ENCODE measurements at regions not wholly inside any gene's neighbourhood (a gene's known extent, or its start where the extent isn't known, plus 50 kb on each side); places are given as distances from the start of the nearest gene placed in this dataset.

GRCh38 chr4:171348090-171348489 is 465.1 kb upstream of the GALNTL6 start:
- TF ChIP-seq CTCF (IDR thresholded peaks at IDR 0.05; ENCODE audit: borderline replicate concordance, extremely low read depth, insufficient read depth) = no peak
- intact Hi-C loops (cut with DNase I) = no loop called here

GRCh38 chr4:171342646-171343045 is 470.6 kb upstream of the GALNTL6 start:
- Histone ChIP-seq H3K9ac (ENCODE audit: low read length in 3 of 3) (no peak overlapping the region), H3K27ac (ENCODE audit: low read depth in 2 of 2, low read length in 2 of 2) (no peak overlapping the region), H3K4me3 (ENCODE audit: low read length in 3 of 3) (no peak overlapping the region), H3K9me3 (ENCODE audit: control insufficient read depth in 2 of 3, insufficient read depth in 1 of 3, low read length in 3 of 3) (no peaks in the 10 kb centered on the region), H3K4me1 (ENCODE audit: control insufficient read depth in 2 of 3, insufficient read depth in 2 of 3, low read depth in 1 of 3, low read length in 3 of 3) (no peaks in the 10 kb centered on the region), H3K36me3 (ENCODE audit: control insufficient read depth in 2 of 3, insufficient read depth in 3 of 3, low read length in 3 of 3) (no peaks in the 10 kb centered on the region), H3K27me3 (ENCODE audit: control insufficient read depth, insufficient read depth, low read length) (no peaks in the 10 kb centered on the region)
- no peak for TF ChIP-seq CTCF (IDR thresholded peaks at IDR 0.05; ENCODE audit: borderline replicate concordance, extremely low read depth, insufficient read depth)
- no peak for FAIRE-seq
- intact Hi-C loops (cut with DNase I) = no loop called here
- DNase-seq = no peak

More at GRCh38 chr4:171348090-171348489, 465.1 kb upstream of the GALNTL6 start:
- H3K9me3 ChIP-seq (ENCODE audit: control insufficient read depth in 2 of 3, insufficient read depth in 1 of 3, low read length in 3 of 3) = no peaks in the 10 kb centered on the region
- no peak overlapping the region for H3K27ac ChIP-seq (ENCODE audit: low read depth in 2 of 2, low read length in 2 of 2)
- peak in 1 of 5 donors; percentile 7 for DNase-seq
- no peak overlapping the region for H3K9ac ChIP-seq (ENCODE audit: low read length in 3 of 3)
- no peaks in the 10 kb centered on the region for H3K27me3 ChIP-seq (ENCODE audit: control insufficient read depth, insufficient read depth, low read length)
- no peaks in the 10 kb centered on the region for H3K36me3 ChIP-seq (ENCODE audit: control insufficient read depth in 2 of 3, insufficient read depth in 3 of 3, low read length in 3 of 3)
- H3K4me3 ChIP-seq (ENCODE audit: low read length in 3 of 3) = no peak overlapping the region
- H3K4me1 ChIP-seq (ENCODE audit: control insufficient read depth in 2 of 3, insufficient read depth in 2 of 3, low read depth in 1 of 3, low read length in 3 of 3) = no peaks in the 10 kb centered on the region
- no peak for FAIRE-seq

GRCh38 chr4:171340258-171340657 is 472.9 kb upstream of the GALNTL6 start:
- H3K9ac ChIP-seq (ENCODE audit: low read length in 3 of 3) = no peak overlapping the region
- no peaks in the 10 kb centered on the region for H3K4me1 ChIP-seq (ENCODE audit: control insufficient read depth in 2 of 3, insufficient read depth in 2 of 3, low read depth in 1 of 3, low read length in 3 of 3)
- intact Hi-C loops (cut with DNase I) = no loop called here
- no peak overlapping the region for H3K4me3 ChIP-seq (ENCODE audit: low read length in 3 of 3)
- no peak for TF ChIP-seq CTCF (IDR thresholded peaks at IDR 0.05; ENCODE audit: borderline replicate concordance, extremely low read depth, insufficient read depth)
- no peaks in the 10 kb centered on the region for H3K9me3 ChIP-seq (ENCODE audit: control insufficient read depth in 2 of 3, insufficient read depth in 1 of 3, low read length in 3 of 3)
- FAIRE-seq (no peak), DNase-seq (peak in 1 of 5 donors; percentile 5)
- no peaks in the 10 kb centered on the region for H3K36me3 ChIP-seq (ENCODE audit: control insufficient read depth in 2 of 3, insufficient read depth in 3 of 3, low read length in 3 of 3)
- no peak overlapping the region for H3K27ac ChIP-seq (ENCODE audit: low read depth in 2 of 2, low read length in 2 of 2)
- no peaks in the 10 kb centered on the region for H3K27me3 ChIP-seq (ENCODE audit: control insufficient read depth, insufficient read depth, low read length)

- no peaks in the 10 kb centered on the region for H3K36me3 ChIP-seq (ENCODE audit: control insufficient read depth in 2 of 3, insufficient read depth in 3 of 3, low read length in 3 of 3)
- H3K9me3 ChIP-seq (ENCODE audit: control insufficient read depth in 2 of 3, insufficient read depth in 1 of 3, low read length in 3 of 3) = no peaks in the 10 kb centered on the region
- no peak for DNase-seq
- H3K27me3 ChIP-seq (ENCODE audit: control insufficient read depth, insufficient read depth, low read length) = no peaks in the 10 kb centered on the region
- no peak overlapping the region for H3K4me3 ChIP-seq (ENCODE audit: low read length in 3 of 3)
- no peaks in the 10 kb centered on the region for H3K4me1 ChIP-seq (ENCODE audit: control insufficient read depth in 2 of 3, insufficient read depth in 2 of 3, low read depth in 1 of 3, low read length in 3 of 3)
- no peak overlapping the region for H3K27ac ChIP-seq (ENCODE audit: low read depth in 2 of 2, low read length in 2 of 2)
- no peak for FAIRE-seq
- TF ChIP-seq CTCF (IDR thresholded peaks at IDR 0.05; ENCODE audit: borderline replicate concordance, extremely low read depth, insufficient read depth) = no peak
- H3K9ac ChIP-seq (ENCODE audit: low read length in 3 of 3) = no peak overlapping the region
- intact Hi-C loops (cut with DNase I) = no loop called here
These were observed 478.7 kb upstream of the GALNTL6 start for GRCh38 chr4:171334549-171334948.

Measured in kidney (tissue), 13 donors.